B cell (primary cell): ENCODE measurements at regions not wholly inside any gene's neighbourhood (a gene's known extent, or its start where the extent isn't known, plus 50 kb on each side); places are given as distances from the start of the nearest gene placed in this dataset.
"Not testable (repeated sequence)": the region's sequence is repeated elsewhere in the genome, so short reads cannot be mapped to it uniquely, and the experiment has no call there.

ENCODE experiments used
- ATAC-seq: fragments of 200-7000 bp; cut with Tn5 transposase; one replicate; pipeline ENCODE4 v1.10.0; 2021; ENCODE audit warnings: low read depth, mild to moderate bottlenecking, moderate number of reproducible peaks, moderate library complexity
- CTCF ChIA-PET: fragments of 350-600 bp; sonication (Branson Sonifier 250); formaldehyde crosslinking; loops from one replicate; lab custom pipeline; 2021; ENCODE audit warnings: antibody characterized with exemption, inconsistent platforms; lab: Charles Lee
- POLR2A ChIA-PET: fragments of 350-600 bp; sonication (Branson Sonifier 250); formaldehyde crosslinking; loops from one replicate; lab custom pipeline; 2021; ENCODE audit warnings: antibody characterized with exemption; lab: Charles Lee
- DNase-seq: peaks from one replicate; pipeline ENCODE4 v3.0.0; 2013
- H2AFZ ChIP-seq: 2 replicates; pipeline ENCODE4 v1.6.1; 2012; ENCODE audit warnings: mild to moderate bottlenecking, low read depth, low read length; ENCODE audit not compliant: insufficient read depth, poor library complexity, severe bottlenecking
- H3K27ac ChIP-seq, 2 donors: 1 replicate in 1 of 2; 2 replicates in 1 of 2; pipeline ENCODE4 v1.5.1; 2012 to 2013; ENCODE audit warnings: low read length in 2 of 2, mild to moderate bottlenecking in 2 of 2, moderate library complexity in 1 of 2
- H3K27me3 ChIP-seq, 4 experiments: fragments of 200-600 bp in 1 of 4; sonication (generic) in 1 of 4; replicated peaks in 1 of 4; 1 replicate in 2 of 4; 2 replicates in 2 of 4; pipeline versions ENCODE4 v1.6.1 to v1.7.0; 2013 to 2016; ENCODE audit warnings: low read length in 3 of 4, mild to moderate bottlenecking in 2 of 4, mixed read lengths in 1 of 4, moderate library complexity in 1 of 4; ENCODE audit not compliant: insufficient read depth in 4 of 4, control insufficient read depth in 3 of 4; ENCODE audit errors: control extremely low read depth in 1 of 4
- H3K36me3 ChIP-seq, 2 experiments: replicated peaks in 1 of 2; 1 replicate in 1 of 2; 2 replicates in 1 of 2; pipeline versions ENCODE4 v1.6.1 to v1.7.1; 2013; ENCODE audit warnings: low read length in 1 of 2; ENCODE audit not compliant: insufficient read depth in 2 of 2, control insufficient read depth in 1 of 2; ENCODE audit errors: control extremely low read depth in 1 of 2, extremely low read depth in 1 of 2
- H3K4me1 ChIP-seq, 2 donors: fragments of 200-600 bp in 1 of 2; sonication (generic) in 1 of 2; 1 replicate in 1 of 2; 2 replicates in 1 of 2; pipeline versions ENCODE4 v1.5.1 to v1.6.1; 2013 to 2017; ENCODE audit warnings: low read length in 2 of 2; ENCODE audit not compliant: control insufficient read depth in 2 of 2, insufficient read depth in 2 of 2
- H3K4me2 ChIP-seq: replicated peaks from 2 replicates; pipeline ENCODE3; 2012; ENCODE audit warnings: mild to moderate bottlenecking, low read depth, low read length; ENCODE audit not compliant: poor library complexity, severe bottlenecking
- H3K4me3 ChIP-seq, 5 experiments: fragments of 200-600 bp in 1 of 5; sonication (generic) in 1 of 5; 1 replicate in 3 of 5; 2 replicates in 2 of 5; pipeline versions ENCODE4 v1.5.1 to v1.7.0; 2011 to 2016; ENCODE audit warnings: low read length in 4 of 5, mild to moderate bottlenecking in 4 of 5, low read depth in 2 of 5, control low read depth in 1 of 5, moderate library complexity in 1 of 5; ENCODE audit not compliant: insufficient read depth in 1 of 5; ENCODE audit errors: control extremely low read depth in 1 of 5, extremely low read depth in 1 of 5
- H3K79me2 ChIP-seq: fragments of 200-600 bp; sonication (generic); one replicate; pipeline ENCODE4 v1.6.0; 2016; ENCODE audit warnings: low read length; ENCODE audit not compliant: control insufficient read depth, insufficient read depth
- H3K9ac ChIP-seq: fragments of 200-600 bp; sonication (generic); 2 replicates; pipeline ENCODE4 v1.6.1; 2017; ENCODE audit warnings: mild to moderate bottlenecking, low read length, moderate library complexity
- H3K9me3 ChIP-seq, 3 donors: one replicate each; pipeline versions ENCODE4 v1.6.1 to v1.7.1; 2013; ENCODE audit warnings: low read length in 2 of 3; ENCODE audit not compliant: control insufficient read depth in 2 of 3, insufficient read depth in 1 of 3; ENCODE audit errors: control extremely low read depth in 1 of 3
- H4K20me1 ChIP-seq: 2 replicates; pipeline ENCODE4 v1.6.0; 2012; ENCODE audit warnings: mild to moderate bottlenecking, low read length; ENCODE audit not compliant: insufficient read depth, control insufficient read depth, poor library complexity, severe bottlenecking
- H3K27ac Mint-ChIP-seq: one replicate; pipeline ENCODE4 v1.8.0; 2021; ENCODE audit warnings: mixed read lengths
- H3K27me3 Mint-ChIP-seq: one replicate; pipeline ENCODE4 v1.8.0; 2021; ENCODE audit warnings: mixed read lengths
- H3K4me1 Mint-ChIP-seq: one replicate; pipeline ENCODE4 v1.8.0; 2021; ENCODE audit warnings: mixed read lengths
- H3K4me3 Mint-ChIP-seq: one replicate; pipeline ENCODE4 v1.8.0; 2021; ENCODE audit warnings: mixed read lengths
- H3K9me3 Mint-ChIP-seq: one replicate; pipeline ENCODE4 v1.8.0; 2022; ENCODE audit warnings: mixed read lengths; ENCODE audit not compliant: insufficient read depth
- EZH2 ChIP-seq: IDR thresholded peaks from 2 replicates; pipeline ENCODE4 v1.6.1; 2012; ENCODE audit warnings: borderline replicate concordance, low read depth, mild to moderate bottlenecking, moderate library complexity, low read length; ENCODE audit not compliant: insufficient read depth, poor library complexity, severe bottlenecking
- WGBS: methylation state at CpG from one replicate; pipeline ENCODE4 v1.1.5; 2013; ENCODE audit warnings: missing lambda C conversion rate; ENCODE audit not compliant: insufficient coverage; 5-methylcytosine and 5-hydroxymethylcytosine counted together
- intact Hi-C: fragments of 100-400 bp; cut with micrococcal nuclease; formaldehyde crosslinking; loops from one replicate; pipeline ENCODE4 v1.10.0; 2022
- TF ChIP-seq, protein P1 (sequence below): fragments of 200-600 bp; IDR thresholded peaks from one replicate; pipeline ENCODE4 v1.8.0; 2022; ENCODE audit warnings: antibody characterized with exemption, mild to moderate bottlenecking

DNA sequence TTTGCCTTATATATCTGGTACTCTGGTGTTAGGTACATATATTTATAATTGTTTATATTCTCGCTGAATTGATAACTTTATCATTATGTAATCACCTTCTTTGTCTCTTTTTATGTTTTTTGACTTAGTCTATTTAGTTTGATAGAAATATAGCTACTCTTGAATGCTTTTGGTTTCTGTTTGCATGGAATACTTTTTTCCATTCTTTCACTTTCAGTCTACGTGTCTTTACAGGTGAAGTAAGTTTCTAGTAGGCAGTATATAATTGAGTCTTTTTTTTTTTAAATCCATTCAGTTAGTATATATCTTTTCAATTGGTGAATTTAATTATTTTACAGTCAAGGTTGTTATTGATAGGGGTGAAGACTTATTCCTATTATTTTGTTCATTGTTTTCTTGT is 131.7 kb downstream of the PSAT1 start:
- Histone ChIP-seq H3K27ac (no peak overlapping the region), H3K4me2 (no peak overlapping the region), H3K9me3 (peaks cover 0 to 5% (median 3%) of the 10 kb centered on the region in 3 donors), H3K79me2 (no peaks in the 10 kb centered on the region), H3K4me3 (no peak overlapping the region), H3K9ac (no peak overlapping the region), H3K36me3 (no peaks in the 10 kb centered on the region), H3K4me1 (no peaks in the 10 kb centered on the region), H4K20me1 (no peaks in the 10 kb centered on the region), H2AFZ (no peak overlapping the region), H3K27me3 (peaks cover 0 to 2% (median 0%) of the 10 kb centered on the region in 4 experiments)
- Mint-ChIP-seq H3K27me3 (no peaks in the 10 kb centered on the region), H3K9me3 (peaks cover 3% of the 10 kb centered on the region), H3K4me1 (no peaks in the 10 kb centered on the region), H3K27ac (no peak overlapping the region), H3K4me3 (no peak overlapping the region)
- no peak for DNase-seq
- POLR2A ChIA-PET, result no interaction called here
- WGBS, result no CpG with 5 or more reads among the region's 2 CpGs
- ATAC-seq, result no peak
- intact Hi-C loops, result no loop called here
- CTCF ChIA-PET, result no interaction called here
- TF ChIP-seq, protein P1, sequence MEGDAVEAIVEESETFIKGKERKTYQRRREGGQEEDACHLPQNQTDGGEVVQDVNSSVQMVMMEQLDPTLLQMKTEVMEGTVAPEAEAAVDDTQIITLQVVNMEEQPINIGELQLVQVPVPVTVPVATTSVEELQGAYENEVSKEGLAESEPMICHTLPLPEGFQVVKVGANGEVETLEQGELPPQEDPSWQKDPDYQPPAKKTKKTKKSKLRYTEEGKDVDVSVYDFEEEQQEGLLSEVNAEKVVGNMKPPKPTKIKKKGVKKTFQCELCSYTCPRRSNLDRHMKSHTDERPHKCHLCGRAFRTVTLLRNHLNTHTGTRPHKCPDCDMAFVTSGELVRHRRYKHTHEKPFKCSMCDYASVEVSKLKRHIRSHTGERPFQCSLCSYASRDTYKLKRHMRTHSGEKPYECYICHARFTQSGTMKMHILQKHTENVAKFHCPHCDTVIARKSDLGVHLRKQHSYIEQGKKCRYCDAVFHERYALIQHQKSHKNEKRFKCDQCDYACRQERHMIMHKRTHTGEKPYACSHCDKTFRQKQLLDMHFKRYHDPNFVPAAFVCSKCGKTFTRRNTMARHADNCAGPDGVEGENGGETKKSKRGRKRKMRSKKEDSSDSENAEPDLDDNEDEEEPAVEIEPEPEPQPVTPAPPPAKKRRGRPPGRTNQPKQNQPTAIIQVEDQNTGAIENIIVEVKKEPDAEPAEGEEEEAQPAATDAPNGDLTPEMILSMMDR, result no peak
- TF ChIP-seq EZH2, result no peak

DNA sequence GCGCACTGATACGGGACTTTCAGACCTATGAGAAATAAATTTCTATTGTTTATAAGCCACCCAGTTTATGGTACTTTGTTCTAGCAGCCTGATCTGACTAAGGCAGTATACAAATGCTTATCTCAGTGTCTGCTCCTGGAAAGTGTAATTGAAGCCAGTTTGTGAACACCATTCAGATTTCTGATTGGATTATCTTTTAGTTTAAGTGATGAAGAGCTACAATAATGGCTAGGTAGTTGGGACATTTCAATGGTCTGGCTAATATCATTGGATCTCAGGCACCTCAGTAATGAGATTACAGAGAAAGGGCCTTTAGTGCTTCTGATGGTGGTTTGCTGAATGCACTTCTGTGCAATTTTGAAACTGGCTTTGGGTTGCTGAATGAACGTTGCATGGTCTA is 133.5 kb downstream of the PSAT1 start:
- peaks cover 10% of the 10 kb centered on the region for H3K27me3 Mint-ChIP-seq
- intact Hi-C loops, result no loop called here
- Histone ChIP-seq H3K9ac (no peak overlapping the region), H3K27me3 (peaks cover 0 to 6% (median 0%) of the 10 kb centered on the region in 4 experiments), H3K27ac (no peak overlapping the region), H3K9me3 (peaks cover 0 to 5% (median 3%) of the 10 kb centered on the region in 3 donors), H3K4me2 (no peak overlapping the region), H3K79me2 (no peaks in the 10 kb centered on the region), H2AFZ (no peak overlapping the region), H3K36me3 (no peaks in the 10 kb centered on the region), H3K4me3 (no peak overlapping the region), H3K4me1 (no peaks in the 10 kb centered on the region), H4K20me1 (no peaks in the 10 kb centered on the region)
- WGBS, result no CpG with 5 or more reads among the region's 3 CpGs
- ATAC-seq (no peak), DNase-seq (no peak)
- TF ChIP-seq EZH2, result no peak
- TF ChIP-seq, protein P1, result no peak
- no peak overlapping the region for H3K4me3 Mint-ChIP-seq
- CTCF ChIA-PET, result interaction anchor here (2.0 kb wide), 1 partner anchor 9 kb away, joined by 8 read pairs; no protein-coding TSS in a partner anchor
- peaks cover 3% of the 10 kb centered on the region for H3K9me3 Mint-ChIP-seq
- H3K27ac Mint-ChIP-seq, result no peak overlapping the region
- POLR2A ChIA-PET, result no interaction called here
- H3K4me1 Mint-ChIP-seq, result no peaks in the 10 kb centered on the region

GRCh38 chr9:78431039-78431438 is 134.1 kb downstream of the PSAT1 start:
- H3K27ac Mint-ChIP-seq, H3K27me3 Mint-ChIP-seq, H4K20me1 ChIP-seq, H3K27me3 ChIP-seq, H3K36me3 ChIP-seq, intact Hi-C loops, H3K4me2 ChIP-seq, H3K9me3 ChIP-seq, H3K4me3 Mint-ChIP-seq, H3K79me2 ChIP-seq, POLR2A ChIA-PET, H3K9ac ChIP-seq, H3K4me1 Mint-ChIP-seq, H2AFZ ChIP-seq, H3K9me3 Mint-ChIP-seq, H3K4me1 ChIP-seq, H3K27ac ChIP-seq, DNase-seq, H3K4me3 ChIP-seq, ATAC-seq: not testable (repeated sequence)
- CTCF ChIA-PET, result interaction anchor here (2.0 kb wide), 1 partner anchor 8 kb away, joined by 8 read pairs; no protein-coding TSS in a partner anchor
- WGBS, result 77% methylated on average over 3 of the region's 6 CpGs
